D721Med (cell line): ENCODE measurements at regions not wholly inside any gene's neighbourhood (a gene's known extent, or its start where the extent isn't known, plus 50 kb on each side); places are given as distances from the start of the nearest gene placed in this dataset.

Experiments used
- DNase-seq: peaks from one replicate; pipeline ENCODE4 v3.0.0; 2011; ENCODE audit warnings: low spot score; ENCODE audit not compliant: insufficient read length
- FAIRE-seq: peaks from 2 replicates; lab custom pipeline; 2011; peaks lifted over from hg19 to GRCh38; lab: Jason Lieb, UNC
- TF ChIP-seq, protein P1 (sequence below): IDR thresholded peaks from 2 replicates; pipeline ENCODE4 v1.5.1; 2012; ENCODE audit warnings: mild to moderate bottlenecking, control low read depth; ENCODE audit not compliant: insufficient read depth; ENCODE audit errors: missing control alignments

DNA sequence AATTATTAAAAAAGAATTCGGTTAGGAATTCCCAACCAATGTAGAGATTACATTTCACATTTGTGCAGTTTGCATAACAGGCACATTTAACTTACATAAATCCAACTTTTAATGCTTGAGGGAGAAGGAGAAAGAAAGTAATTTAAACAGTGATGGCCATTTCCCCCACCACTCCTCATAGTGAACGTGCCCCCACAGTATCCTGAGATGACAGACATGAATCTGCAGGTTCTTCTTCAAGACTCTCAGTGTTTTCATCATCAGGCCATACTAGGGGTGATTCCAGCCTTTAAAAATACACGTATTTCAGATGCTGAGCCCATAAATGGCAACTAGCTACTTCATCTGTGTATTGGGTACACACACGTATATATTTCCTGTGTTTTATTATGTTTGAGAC, 51.3 kb upstream of the WIPF1 start:
- FAIRE-seq (no peak), DNase-seq (no peak)
- TF ChIP-seq, protein P1, sequence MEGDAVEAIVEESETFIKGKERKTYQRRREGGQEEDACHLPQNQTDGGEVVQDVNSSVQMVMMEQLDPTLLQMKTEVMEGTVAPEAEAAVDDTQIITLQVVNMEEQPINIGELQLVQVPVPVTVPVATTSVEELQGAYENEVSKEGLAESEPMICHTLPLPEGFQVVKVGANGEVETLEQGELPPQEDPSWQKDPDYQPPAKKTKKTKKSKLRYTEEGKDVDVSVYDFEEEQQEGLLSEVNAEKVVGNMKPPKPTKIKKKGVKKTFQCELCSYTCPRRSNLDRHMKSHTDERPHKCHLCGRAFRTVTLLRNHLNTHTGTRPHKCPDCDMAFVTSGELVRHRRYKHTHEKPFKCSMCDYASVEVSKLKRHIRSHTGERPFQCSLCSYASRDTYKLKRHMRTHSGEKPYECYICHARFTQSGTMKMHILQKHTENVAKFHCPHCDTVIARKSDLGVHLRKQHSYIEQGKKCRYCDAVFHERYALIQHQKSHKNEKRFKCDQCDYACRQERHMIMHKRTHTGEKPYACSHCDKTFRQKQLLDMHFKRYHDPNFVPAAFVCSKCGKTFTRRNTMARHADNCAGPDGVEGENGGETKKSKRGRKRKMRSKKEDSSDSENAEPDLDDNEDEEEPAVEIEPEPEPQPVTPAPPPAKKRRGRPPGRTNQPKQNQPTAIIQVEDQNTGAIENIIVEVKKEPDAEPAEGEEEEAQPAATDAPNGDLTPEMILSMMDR: no peak
